H9 (cell line): ENCODE measurements at regions not wholly inside any gene's neighbourhood (a gene's known extent, or its start where the extent isn't known, plus 50 kb on each side); places are given as distances from the start of the nearest gene placed in this dataset.

Experiments
- DNase-seq: peaks from one replicate; pipeline ENCODE4 v3.0.0-alpha.2; 2017
- H2AFZ ChIP-seq: one replicate; pipeline ENCODE4 v1.6.1; 2013; ENCODE audit warnings: mild to moderate bottlenecking, low read length, control low read depth, moderate library complexity
- H2AK5ac ChIP-seq: 2 replicates; pipeline ENCODE4 v1.6.1; 2013; ENCODE audit warnings: low read length, control low read depth, mixed read lengths; ENCODE audit not compliant: insufficient read length
- H2BK120ac ChIP-seq: one replicate; pipeline ENCODE4 v1.6.1; 2013; ENCODE audit warnings: low read depth, mild to moderate bottlenecking, low read length, control low read depth, inconsistent platforms; ENCODE audit not compliant: poor library complexity, severe bottlenecking
- H2BK12ac ChIP-seq: 2 replicates; pipeline ENCODE4 v1.6.1; 2013; ENCODE audit warnings: low read length, control low read depth, mixed read lengths, low read depth; ENCODE audit not compliant: insufficient read length
- H2BK15ac ChIP-seq: 2 replicates; pipeline ENCODE4 v1.6.1; 2013; ENCODE audit warnings: low read depth, low read length, control low read depth
- H2BK20ac ChIP-seq: one replicate; pipeline ENCODE4 v1.6.1; 2013; ENCODE audit warnings: low read depth, mild to moderate bottlenecking, low read length, control low read depth, inconsistent platforms; ENCODE audit not compliant: poor library complexity, severe bottlenecking
- H2BK5ac ChIP-seq: 2 replicates; pipeline ENCODE4 v1.6.1; 2013; ENCODE audit warnings: low read length, control low read depth, mixed read lengths; ENCODE audit not compliant: insufficient read length
- H3K14ac ChIP-seq: 2 replicates; pipeline ENCODE4 v1.6.1; 2013; ENCODE audit warnings: low read length, control low read depth; ENCODE audit not compliant: insufficient read depth
- H3K18ac ChIP-seq: 2 replicates; pipeline ENCODE4 v1.6.1; 2013; ENCODE audit warnings: low read depth, mild to moderate bottlenecking, mixed read lengths, low read length, control low read depth; ENCODE audit not compliant: insufficient read length
- H3K23ac ChIP-seq: 2 replicates; pipeline ENCODE4 v1.6.1; 2013; ENCODE audit warnings: low read length, control low read depth, mixed read lengths, low read depth; ENCODE audit not compliant: insufficient read length
- H3K23me2 ChIP-seq: 2 replicates; pipeline ENCODE4 v1.6.1; 2013; ENCODE audit warnings: low read depth, mild to moderate bottlenecking, mixed read lengths, low read length, control low read depth; ENCODE audit not compliant: insufficient read length, poor library complexity, severe bottlenecking
- H3K27ac ChIP-seq: 2 replicates; pipeline ENCODE4 v1.5.1; 2013; ENCODE audit warnings: low read length, control low read depth, mixed read lengths, low read depth; ENCODE audit not compliant: insufficient read length
- H3K27me3 ChIP-seq: 2 replicates; pipeline ENCODE4 v1.6.1; 2013; ENCODE audit warnings: low read length, control low read depth, inconsistent platforms; ENCODE audit not compliant: insufficient read depth
- H3K4ac ChIP-seq: 2 replicates; pipeline ENCODE4 v1.6.1; 2013; ENCODE audit warnings: low read depth, mild to moderate bottlenecking, control low read depth, inconsistent platforms, low read length, moderate library complexity
- H3K4me1 ChIP-seq: 2 replicates; pipeline ENCODE4 v1.6.1; 2013; ENCODE audit warnings: low read length, control low read depth, inconsistent platforms; ENCODE audit not compliant: insufficient read depth
- H3K4me2 ChIP-seq: 2 replicates; pipeline ENCODE4 v1.6.1; 2013; ENCODE audit warnings: low read length, control low read depth, mixed read lengths; ENCODE audit not compliant: insufficient read length, insufficient read depth
- H3K56ac ChIP-seq: 2 replicates; pipeline ENCODE4 v1.6.1; 2013; ENCODE audit warnings: low read depth, mild to moderate bottlenecking, mixed read lengths, low read length, control low read depth; ENCODE audit not compliant: insufficient read length
- H3K79me1 ChIP-seq: 2 replicates; pipeline ENCODE4 v1.6.1; 2013; ENCODE audit warnings: low read depth, mild to moderate bottlenecking, moderate library complexity, low read length, control low read depth, inconsistent platforms; ENCODE audit not compliant: insufficient read depth, poor library complexity, severe bottlenecking
- H3K79me2 ChIP-seq: 2 replicates; pipeline ENCODE4 v1.6.1; 2013; ENCODE audit warnings: low read length, control low read depth, inconsistent platforms; ENCODE audit not compliant: insufficient read depth
- H3K9ac ChIP-seq: 2 replicates; pipeline ENCODE4 v1.6.1; 2013; ENCODE audit warnings: low read length, control low read depth, mixed read lengths; ENCODE audit not compliant: insufficient read length; ENCODE audit errors: extremely low read depth
- H3K9me3 ChIP-seq: one replicate; pipeline ENCODE4 v1.6.1; 2013; ENCODE audit warnings: low read depth, low read length, inconsistent platforms; ENCODE audit not compliant: control insufficient read depth
- H3T11ph ChIP-seq: one replicate; pipeline ENCODE4 v1.6.1; 2013; ENCODE audit warnings: mild to moderate bottlenecking, low read length, control low read depth, inconsistent platforms
- H4K20me1 ChIP-seq: one replicate; pipeline ENCODE4 v1.6.1; 2013; ENCODE audit not compliant: control insufficient read depth, insufficient read length, insufficient read depth
- H4K5ac ChIP-seq: 2 replicates; pipeline ENCODE4 v1.6.1; 2013; ENCODE audit warnings: low read depth, mild to moderate bottlenecking, mixed read lengths, low read length, control low read depth; ENCODE audit not compliant: insufficient read length
- H4K8ac ChIP-seq: replicated peaks from 2 replicates; pipeline ENCODE4 v1.6.1; 2013; ENCODE audit warnings: low read length, control low read depth, mixed read lengths, low read depth; ENCODE audit not compliant: insufficient read length
- H4K91ac ChIP-seq: 2 replicates; pipeline ENCODE4 v1.6.1; 2013; ENCODE audit warnings: low read depth, mild to moderate bottlenecking, moderate library complexity, mixed read lengths, low read length, control low read depth; ENCODE audit not compliant: insufficient read length
- H3K27ac Mint-ChIP-seq, 3 experiments: 2 replicates in 2 of 3; 3 replicates in 1 of 3; pipeline ENCODE4 v1.8.0; 2020 to 2021; ENCODE audit warnings: mixed read lengths in 3 of 3, mild to moderate bottlenecking in 1 of 3, moderate library complexity in 1 of 3
- H3K27me3 Mint-ChIP-seq: 2 replicates; pipeline ENCODE4 v1.8.0; 2021; ENCODE audit warnings: low read depth, mild to moderate bottlenecking, moderate library complexity, mixed read lengths
- H3K36me3 Mint-ChIP-seq, 3 experiments: 2 replicates in 2 of 3; 3 replicates in 1 of 3; pipeline ENCODE4 v1.8.0; 2020 to 2021; ENCODE audit warnings: low read depth in 3 of 3, mixed read lengths in 3 of 3; ENCODE audit not compliant: insufficient read depth in 1 of 3
- H3K4me1 Mint-ChIP-seq, 2 experiments: 2 replicates each; pipeline ENCODE4 v1.8.0; 2020; ENCODE audit warnings: mixed read lengths in 2 of 2
- H3K4me3 Mint-ChIP-seq, 2 experiments: 2 replicates in 1 of 2; 3 replicates in 1 of 2; pipeline ENCODE4 v1.8.0; 2020 to 2021; ENCODE audit warnings: mild to moderate bottlenecking in 2 of 2, mixed read lengths in 2 of 2, moderate library complexity in 1 of 2
- H3K9me3 Mint-ChIP-seq, 2 experiments: 2 replicates in 1 of 2; 3 replicates in 1 of 2; pipeline ENCODE4 v1.8.0; 2020; ENCODE audit warnings: mild to moderate bottlenecking in 2 of 2, mixed read lengths in 2 of 2, moderate library complexity in 1 of 2
- WGBS: extraction: QIAGEN DNeasy Blood & Tissue Kit; methylation state at CpG from one replicate; pipeline ENCODE4 v1.1.7; 2013; ENCODE audit warnings: missing lambda C conversion rate, low lambda C conversion rate, mixed read lengths; ENCODE audit not compliant: insufficient read length; ENCODE audit errors: extremely low coverage; 5-methylcytosine and 5-hydroxymethylcytosine counted together
- TF ChIP-seq, protein P1 (sequence below): fragments of 200-600 bp; sonication (generic); conservative IDR thresholded peaks from 3 replicates; pipeline ENCODE4 v1.8.0; 2021; ENCODE audit warnings: antibody characterized with exemption, mild to moderate bottlenecking

DNA sequence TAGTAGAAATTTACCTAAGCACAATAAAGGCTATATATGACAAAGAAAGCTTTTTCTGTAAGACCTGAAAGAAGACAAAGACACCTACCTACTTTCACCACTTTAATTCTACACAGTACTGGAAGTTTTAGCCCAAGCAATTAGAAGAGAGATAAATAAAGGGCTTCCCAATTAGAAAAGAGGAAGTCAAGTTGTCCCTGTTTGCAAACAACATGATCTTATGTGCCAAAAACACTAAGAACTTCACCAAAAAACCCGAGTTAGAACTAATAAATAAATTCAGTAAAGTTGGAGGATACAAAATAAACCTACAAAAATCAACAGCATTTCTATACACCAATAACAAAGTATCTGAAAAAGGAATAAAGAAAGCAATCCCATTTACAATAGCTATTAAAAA lies 190.9 kb downstream of the NR2F2 start:
- H3K27me3 ChIP-seq: no peaks in the 10 kb centered on the region
- no CpG with 5 or more reads among the region's 1 CpG for WGBS
- TF ChIP-seq, protein P1, sequence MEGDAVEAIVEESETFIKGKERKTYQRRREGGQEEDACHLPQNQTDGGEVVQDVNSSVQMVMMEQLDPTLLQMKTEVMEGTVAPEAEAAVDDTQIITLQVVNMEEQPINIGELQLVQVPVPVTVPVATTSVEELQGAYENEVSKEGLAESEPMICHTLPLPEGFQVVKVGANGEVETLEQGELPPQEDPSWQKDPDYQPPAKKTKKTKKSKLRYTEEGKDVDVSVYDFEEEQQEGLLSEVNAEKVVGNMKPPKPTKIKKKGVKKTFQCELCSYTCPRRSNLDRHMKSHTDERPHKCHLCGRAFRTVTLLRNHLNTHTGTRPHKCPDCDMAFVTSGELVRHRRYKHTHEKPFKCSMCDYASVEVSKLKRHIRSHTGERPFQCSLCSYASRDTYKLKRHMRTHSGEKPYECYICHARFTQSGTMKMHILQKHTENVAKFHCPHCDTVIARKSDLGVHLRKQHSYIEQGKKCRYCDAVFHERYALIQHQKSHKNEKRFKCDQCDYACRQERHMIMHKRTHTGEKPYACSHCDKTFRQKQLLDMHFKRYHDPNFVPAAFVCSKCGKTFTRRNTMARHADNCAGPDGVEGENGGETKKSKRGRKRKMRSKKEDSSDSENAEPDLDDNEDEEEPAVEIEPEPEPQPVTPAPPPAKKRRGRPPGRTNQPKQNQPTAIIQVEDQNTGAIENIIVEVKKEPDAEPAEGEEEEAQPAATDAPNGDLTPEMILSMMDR: no peak
- H3K4me1 Mint-ChIP-seq: no peaks in the 10 kb centered on the region
- H3K56ac ChIP-seq: no peak overlapping the region
- no peak overlapping the region for H2BK5ac ChIP-seq
- no peak overlapping the region for H3K9ac ChIP-seq
- H3K4me1 ChIP-seq: no peaks in the 10 kb centered on the region
- no peaks in the 10 kb centered on the region for H3K9me3 ChIP-seq
- H2BK20ac ChIP-seq: no peak overlapping the region
- H3K18ac ChIP-seq: no peak overlapping the region
- H2AK5ac ChIP-seq: no peak overlapping the region
- no peak overlapping the region; a peak in 1 of 5 replicates for H3K4me3 Mint-ChIP-seq
- H4K91ac ChIP-seq: no peak overlapping the region
- no peaks in the 10 kb centered on the region for H3K79me2 ChIP-seq
- DNase-seq: no peak
- H3K9me3 Mint-ChIP-seq: peaks cover 2 to 8% of the 10 kb centered on the region in 2 experiments; a peak in 2 of 5 replicates
- H3T11ph ChIP-seq: no peak overlapping the region
- no peak overlapping the region for H4K5ac ChIP-seq
- no peaks in the 10 kb centered on the region for H3K79me1 ChIP-seq
- H4K20me1 ChIP-seq: no peaks in the 10 kb centered on the region
- H2BK120ac ChIP-seq: no peak overlapping the region
- peaks cover 6% of the 10 kb centered on the region for H3K27me3 Mint-ChIP-seq
- no peaks in the 10 kb centered on the region for H3K23me2 ChIP-seq
- H2AFZ ChIP-seq: no peak overlapping the region
- no peak overlapping the region for H3K27ac ChIP-seq
- H2BK15ac ChIP-seq: no peak overlapping the region
- H3K36me3 Mint-ChIP-seq: no peaks in the 10 kb centered on the region; a peak in 1 of 7 replicates
- no peak overlapping the region for H3K4ac ChIP-seq
- H4K8ac ChIP-seq: no peak overlapping the region
- no peak overlapping the region for H3K23ac ChIP-seq
- H3K14ac ChIP-seq: no peak overlapping the region
- H3K4me2 ChIP-seq: no peak overlapping the region
- H2BK12ac ChIP-seq: no peak overlapping the region
- H3K27ac Mint-ChIP-seq: no peak overlapping the region
